Endothelial cell of umbilical vein (primary cell): ENCODE measurements at regions not wholly inside any gene's neighbourhood (a gene's known extent, or its start where the extent isn't known, plus 50 kb on each side); places are given as distances from the start of the nearest gene placed in this dataset.

Experiments
- EZH2 ChIP-seq: IDR thresholded peaks from 2 replicates; pipeline ENCODE4 v1.6.1; 2012; ENCODE audit warnings: borderline replicate concordance, low read depth, mild to moderate bottlenecking, moderate library complexity, low read length, inconsistent platforms; ENCODE audit not compliant: severe bottlenecking
- FOS ChIP-seq: IDR thresholded peaks from 2 replicates; pipeline ENCODE4 v1.6.1; 2011; ENCODE audit warnings: mild to moderate bottlenecking, low read length, moderate library complexity, borderline replicate concordance; ENCODE audit not compliant: insufficient read depth
- GATA2 ChIP-seq: IDR thresholded peaks from 2 replicates; pipeline ENCODE4 v1.7.0; 2011; ENCODE audit warnings: low read depth, mild to moderate bottlenecking, moderate library complexity, mixed read lengths, low read length; ENCODE audit not compliant: insufficient read length, insufficient read depth
- JUN ChIP-seq: IDR thresholded peaks from 2 replicates; pipeline ENCODE4 v1.6.1; 2011; ENCODE audit warnings: borderline replicate concordance, low read depth; ENCODE audit not compliant: insufficient read length, insufficient read depth
- MYC ChIP-seq: IDR thresholded peaks from one replicate; pipeline ENCODE4 v1.6.1; 2011; ENCODE audit warnings: mild to moderate bottlenecking, low read depth, low read length
- POLR2A ChIP-seq: IDR thresholded peaks from 2 replicates; pipeline ENCODE4 v1.6.1; 2012; ENCODE audit warnings: low read depth, mild to moderate bottlenecking, control low read depth, low read length
- POLR2AphosphoS5 ChIP-seq: IDR thresholded peaks from 2 replicates; pipeline ENCODE4 v1.6.1; 2012; ENCODE audit warnings: low read depth, mild to moderate bottlenecking, control low read depth, low read length, moderate library complexity; ENCODE audit not compliant: insufficient read depth
- TF ChIP-seq, protein P1 (sequence below), 2 donors: IDR thresholded peaks; 1 replicate in 1 of 2; 2 replicates in 1 of 2; pipeline ENCODE4 v1.5.1; 2011; ENCODE audit warnings: low read length in 2 of 2, mild to moderate bottlenecking in 2 of 2, moderate library complexity in 2 of 2, control low read depth in 1 of 2, inconsistent platforms in 1 of 2, low read depth in 1 of 2; ENCODE audit not compliant: insufficient read depth in 1 of 2; ENCODE audit errors: extremely low read depth in 1 of 2
- TF ChIP-seq, protein P2 (sequence below): IDR thresholded peaks from 2 replicates; pipeline ENCODE4 v1.6.1; 2011; ENCODE audit not compliant: insufficient read depth, insufficient read length

DNA sequence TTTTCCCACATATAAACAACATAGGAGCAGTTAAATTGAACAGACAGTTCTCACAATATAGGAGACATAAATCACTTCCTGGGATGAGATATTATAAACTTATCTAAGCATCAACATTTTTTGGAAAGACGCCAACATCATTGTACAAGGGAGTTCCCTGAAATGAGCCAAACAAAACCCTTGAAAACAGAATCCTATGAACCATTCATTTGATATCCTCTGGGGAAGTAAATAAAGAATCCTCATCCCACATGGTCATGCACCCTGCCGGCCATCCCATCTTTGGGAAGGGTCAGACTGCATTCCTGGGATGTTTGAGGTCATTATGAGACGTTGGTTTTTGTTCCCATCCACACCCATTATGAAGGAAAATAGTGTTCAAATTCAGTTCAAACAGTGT lies 111.8 kb upstream of the USP25 start:
- TF ChIP-seq, protein P1, sequence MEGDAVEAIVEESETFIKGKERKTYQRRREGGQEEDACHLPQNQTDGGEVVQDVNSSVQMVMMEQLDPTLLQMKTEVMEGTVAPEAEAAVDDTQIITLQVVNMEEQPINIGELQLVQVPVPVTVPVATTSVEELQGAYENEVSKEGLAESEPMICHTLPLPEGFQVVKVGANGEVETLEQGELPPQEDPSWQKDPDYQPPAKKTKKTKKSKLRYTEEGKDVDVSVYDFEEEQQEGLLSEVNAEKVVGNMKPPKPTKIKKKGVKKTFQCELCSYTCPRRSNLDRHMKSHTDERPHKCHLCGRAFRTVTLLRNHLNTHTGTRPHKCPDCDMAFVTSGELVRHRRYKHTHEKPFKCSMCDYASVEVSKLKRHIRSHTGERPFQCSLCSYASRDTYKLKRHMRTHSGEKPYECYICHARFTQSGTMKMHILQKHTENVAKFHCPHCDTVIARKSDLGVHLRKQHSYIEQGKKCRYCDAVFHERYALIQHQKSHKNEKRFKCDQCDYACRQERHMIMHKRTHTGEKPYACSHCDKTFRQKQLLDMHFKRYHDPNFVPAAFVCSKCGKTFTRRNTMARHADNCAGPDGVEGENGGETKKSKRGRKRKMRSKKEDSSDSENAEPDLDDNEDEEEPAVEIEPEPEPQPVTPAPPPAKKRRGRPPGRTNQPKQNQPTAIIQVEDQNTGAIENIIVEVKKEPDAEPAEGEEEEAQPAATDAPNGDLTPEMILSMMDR (IDR thresholded peaks at IDR 0.05; ENCODE audit: extremely low read depth in 1 of 2, insufficient read depth in 1 of 2, low read depth in 1 of 2, low read length in 2 of 2), result no peak
- TF ChIP-seq POLR2A, result no peak
- TF ChIP-seq POLR2AphosphoS5, result no peak
- TF ChIP-seq EZH2, result no peak
- no peak for TF ChIP-seq MYC
- TF ChIP-seq, protein P2, sequence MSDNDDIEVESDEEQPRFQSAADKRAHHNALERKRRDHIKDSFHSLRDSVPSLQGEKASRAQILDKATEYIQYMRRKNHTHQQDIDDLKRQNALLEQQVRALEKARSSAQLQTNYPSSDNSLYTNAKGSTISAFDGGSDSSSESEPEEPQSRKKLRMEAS, result no peak
- no peak for TF ChIP-seq FOS
- TF ChIP-seq JUN, result no peak
- TF ChIP-seq GATA2, result no peak
